IMR-90 (cell line): ENCODE measurements at regions not wholly inside any gene's neighbourhood (a gene's known extent, or its start where the extent isn't known, plus 50 kb on each side); places are given as distances from the start of the nearest gene placed in this dataset.

Source experiments
- ATAC-seq: fragments of 200-7000 bp; cut with Tn5 transposase; 2 replicates; pipeline ENCODE4 v1.9.1; 2020; ENCODE audit warnings: low read depth, mild to moderate bottlenecking, moderate library complexity
- BruUV-seq: library from RNA; stranded (reverse); fragments of 400-500 nt; replicated peaks from 2 replicates; lab custom pipeline; 2021; lab: Mats Ljungman, UMichigan
- CTCF ChIA-PET: fragments of 300-600 bp; formaldehyde crosslinking; extraction: SDS; loops from one replicate; lab custom pipeline; 2021; ENCODE audit warnings: antibody characterized with exemption; lab: Yijun Ruan, JAX
- POLR2A ChIA-PET: fragments of 300-600 bp; sonication (Branson Sonifier 250); formaldehyde crosslinking; loops from one replicate; lab custom pipeline; 2022; ENCODE audit warnings: antibody characterized with exemption; ENCODE audit not compliant: unreplicated experiment; lab: Charles Lee
- DNase-seq: peaks from one replicate; pipeline ENCODE4 v3.0.0; 2013
- H2AFZ ChIP-seq: replicated peaks from 2 replicates; pipeline ENCODE3; 2013; ENCODE audit warnings: low read length, mild to moderate bottlenecking; ENCODE audit not compliant: poor library complexity
- H2AK5ac ChIP-seq: 2 replicates; pipeline ENCODE4 v1.6.1; 2013; ENCODE audit warnings: low read depth, low read length, inconsistent platforms
- H2AK9ac ChIP-seq: replicated peaks from 2 replicates; pipeline ENCODE3; 2013; ENCODE audit warnings: mild to moderate bottlenecking, low read depth, low read length, moderate library complexity; ENCODE audit not compliant: poor library complexity
- H2BK120ac ChIP-seq: 2 replicates; pipeline ENCODE4 v1.6.1; 2013; ENCODE audit warnings: low read depth, low read length, inconsistent platforms
- H2BK15ac ChIP-seq: 3 replicates; pipeline ENCODE4 v1.6.1; 2013; ENCODE audit warnings: low read depth, low read length, inconsistent platforms
- H2BK20ac ChIP-seq: 2 replicates; pipeline ENCODE4 v1.6.1; 2013; ENCODE audit warnings: low read depth, mild to moderate bottlenecking, inconsistent platforms, low read length, moderate library complexity
- H2BK5ac ChIP-seq: 2 replicates; pipeline ENCODE4 v1.6.1; 2013; ENCODE audit warnings: mild to moderate bottlenecking, low read depth, low read length, inconsistent platforms; ENCODE audit not compliant: poor library complexity, severe bottlenecking
- H3K14ac ChIP-seq: replicated peaks from 2 replicates; pipeline ENCODE4 v1.6.1; 2013; ENCODE audit warnings: low read depth, low read length, inconsistent platforms
- H3K18ac ChIP-seq: 2 replicates; pipeline ENCODE4 v1.6.1; 2013; ENCODE audit warnings: low read depth, low read length, control low read depth
- H3K23ac ChIP-seq: 2 replicates; pipeline ENCODE4 v1.6.1; 2013; ENCODE audit warnings: low read depth, low read length, inconsistent platforms
- H3K27ac ChIP-seq: 2 replicates; pipeline ENCODE4 v1.5.1; 2013; ENCODE audit warnings: mild to moderate bottlenecking, control low read depth, low read length; ENCODE audit not compliant: insufficient read depth
- H3K27me3 ChIP-seq: 2 replicates; pipeline ENCODE4 v1.6.1; 2013; ENCODE audit warnings: low read length; ENCODE audit not compliant: control insufficient read depth, insufficient read depth
- H3K36me3 ChIP-seq: 2 replicates; pipeline ENCODE4 v1.6.1; 2013; ENCODE audit warnings: low read length, mixed read lengths; ENCODE audit not compliant: control insufficient read depth, insufficient read depth
- H3K4ac ChIP-seq: 2 replicates; pipeline ENCODE4 v1.6.1; 2013; ENCODE audit warnings: low read depth, low read length, inconsistent platforms
- H3K4me1 ChIP-seq: 2 replicates; pipeline ENCODE4 v1.6.1; 2013; ENCODE audit warnings: low read length, mixed read lengths; ENCODE audit not compliant: control insufficient read depth, insufficient read depth
- H3K4me2 ChIP-seq: 2 replicates; pipeline ENCODE4 v1.6.1; 2013; ENCODE audit warnings: low read depth, mild to moderate bottlenecking, control low read depth, low read length, moderate library complexity
- H3K4me3 ChIP-seq: 2 replicates; pipeline ENCODE4 v1.5.1; 2013; ENCODE audit warnings: low read depth, mild to moderate bottlenecking, control low read depth, low read length, moderate library complexity; ENCODE audit not compliant: insufficient read depth
- H3K56ac ChIP-seq: 2 replicates; pipeline ENCODE4 v1.6.1; 2013; ENCODE audit warnings: low read length, inconsistent platforms; ENCODE audit not compliant: insufficient read depth; ENCODE audit errors: extremely low read depth
- H3K79me1 ChIP-seq, 2 experiments: 2 replicates each; pipeline ENCODE4 v1.6.1; 2013; ENCODE audit warnings: low read length in 2 of 2, inconsistent platforms in 1 of 2, low read depth in 1 of 2
- H3K9ac ChIP-seq: 2 replicates; pipeline ENCODE4 v1.6.1; 2013; ENCODE audit warnings: low read depth, low read length, control low read depth
- H3K9me1 ChIP-seq: 2 replicates; pipeline ENCODE4 v1.6.1; 2013; ENCODE audit warnings: low read length, inconsistent platforms; ENCODE audit not compliant: insufficient read depth
- H3K9me3 ChIP-seq: 2 replicates; pipeline ENCODE4 v1.6.1; 2013; ENCODE audit warnings: low read length; ENCODE audit not compliant: control insufficient read depth, insufficient read depth
- H4K20me1 ChIP-seq: 2 replicates; pipeline ENCODE4 v1.6.1; 2013; ENCODE audit warnings: low read length, inconsistent platforms; ENCODE audit not compliant: insufficient read depth
- H4K5ac ChIP-seq: 2 replicates; pipeline ENCODE4 v1.6.1; 2013; ENCODE audit warnings: mild to moderate bottlenecking, low read depth, low read length, control low read depth
- H4K8ac ChIP-seq, 2 experiments: 2 replicates each; pipeline ENCODE4 v1.6.1; 2013; ENCODE audit warnings: low read depth in 2 of 2, low read length in 2 of 2, control low read depth in 1 of 2, inconsistent platforms in 1 of 2
- H4K91ac ChIP-seq: 2 replicates; pipeline ENCODE4 v1.6.1; 2013; ENCODE audit warnings: low read depth, low read length, inconsistent platforms; ENCODE audit not compliant: insufficient read depth
- CHD1 ChIP-seq: IDR thresholded peaks from 2 replicates; pipeline ENCODE4 v1.6.1; 2012; ENCODE audit warnings: low read depth, low read length, improper control_type of control experiment
- FOS ChIP-seq: fragments of 150-350 bp; IDR thresholded peaks from 2 replicates; pipeline ENCODE4 v1.6.1; 2016; ENCODE audit warnings: low read depth, low read length
- MAFK ChIP-seq: IDR thresholded peaks from 2 replicates; pipeline ENCODE4 v1.6.1; 2012; ENCODE audit warnings: low read depth, low read length, improper control_type of control experiment
- MAZ ChIP-seq: IDR thresholded peaks from 2 replicates; pipeline ENCODE4 v1.6.1; 2012; ENCODE audit warnings: low read depth, mild to moderate bottlenecking, low read length, improper control_type of control experiment, moderate library complexity, borderline replicate concordance
- MXI1 ChIP-seq: IDR thresholded peaks from 2 replicates; pipeline ENCODE4 v1.6.1; 2012; ENCODE audit warnings: low read depth, mild to moderate bottlenecking, low read length, moderate library complexity, borderline replicate concordance
- RAD21 ChIP-seq: IDR thresholded peaks from 2 replicates; pipeline ENCODE4 v1.6.1; 2012; ENCODE audit warnings: low read length, improper control_type of control experiment
- RCOR1 ChIP-seq: IDR thresholded peaks from 2 replicates; pipeline ENCODE4 v1.6.1; 2012; ENCODE audit warnings: mild to moderate bottlenecking, low read length, improper control_type of control experiment; ENCODE audit not compliant: insufficient replicate concordance
- RFX5 ChIP-seq: IDR thresholded peaks from 2 replicates; pipeline ENCODE4 v1.8.0; 2012; ENCODE audit warnings: low read depth, mild to moderate bottlenecking, low read length, moderate library complexity
- SMC3 ChIP-seq: fragments of 150-350 bp; IDR thresholded peaks from 2 replicates; pipeline ENCODE4 v1.6.1; 2016; ENCODE audit warnings: low read depth, mild to moderate bottlenecking, antibody characterized with exemption, low read length, moderate library complexity
- WGBS, 2 experiments: methylation state at CpG; one replicate each; pipeline versions ENCODE4 v1.1.5 to v1.1.7; 2013; ENCODE audit warnings: missing lambda C conversion rate in 2 of 2; ENCODE audit not compliant: insufficient read length in 1 of 2; ENCODE audit errors: extremely low coverage in 2 of 2; 5-methylcytosine and 5-hydroxymethylcytosine counted together
- dilution Hi-C: fragments of 300-500 bp; cut with HindIII; formaldehyde crosslinking; loops from one replicate; pipeline ENCODE4 v1.14.3; 2018; ENCODE audit warnings: low sequenced_read_pairs; ENCODE audit not compliant: unreplicated experiment
- in situ Hi-C: fragments of 300-500 bp; cut with MboI; formaldehyde crosslinking; loops from 3 replicates; pipeline ENCODE4 v1.14.3; 2019; ENCODE audit warnings: low sequenced_read_pairs, inconsistent platforms, mixed read lengths
- intact Hi-C: fragments of 100-400 bp; cut with micrococcal nuclease; formaldehyde crosslinking; loops from 2 replicates; pipeline ENCODE4 v1.10.0; 2022
- TF ChIP-seq, protein P1 (sequence below): conservative IDR thresholded peaks from 2 replicates; pipeline ENCODE4 v1.5.1; 2012; ENCODE audit warnings: mild to moderate bottlenecking, low read depth, low read length, improper control_type of control experiment
- TF ChIP-seq, protein P2 (sequence below): fragments of 150-350 bp; IDR thresholded peaks from 2 replicates; pipeline ENCODE4 v1.6.1; 2017; ENCODE audit warnings: mild to moderate bottlenecking, antibody characterized with exemption, low read length, low read depth

DNA sequence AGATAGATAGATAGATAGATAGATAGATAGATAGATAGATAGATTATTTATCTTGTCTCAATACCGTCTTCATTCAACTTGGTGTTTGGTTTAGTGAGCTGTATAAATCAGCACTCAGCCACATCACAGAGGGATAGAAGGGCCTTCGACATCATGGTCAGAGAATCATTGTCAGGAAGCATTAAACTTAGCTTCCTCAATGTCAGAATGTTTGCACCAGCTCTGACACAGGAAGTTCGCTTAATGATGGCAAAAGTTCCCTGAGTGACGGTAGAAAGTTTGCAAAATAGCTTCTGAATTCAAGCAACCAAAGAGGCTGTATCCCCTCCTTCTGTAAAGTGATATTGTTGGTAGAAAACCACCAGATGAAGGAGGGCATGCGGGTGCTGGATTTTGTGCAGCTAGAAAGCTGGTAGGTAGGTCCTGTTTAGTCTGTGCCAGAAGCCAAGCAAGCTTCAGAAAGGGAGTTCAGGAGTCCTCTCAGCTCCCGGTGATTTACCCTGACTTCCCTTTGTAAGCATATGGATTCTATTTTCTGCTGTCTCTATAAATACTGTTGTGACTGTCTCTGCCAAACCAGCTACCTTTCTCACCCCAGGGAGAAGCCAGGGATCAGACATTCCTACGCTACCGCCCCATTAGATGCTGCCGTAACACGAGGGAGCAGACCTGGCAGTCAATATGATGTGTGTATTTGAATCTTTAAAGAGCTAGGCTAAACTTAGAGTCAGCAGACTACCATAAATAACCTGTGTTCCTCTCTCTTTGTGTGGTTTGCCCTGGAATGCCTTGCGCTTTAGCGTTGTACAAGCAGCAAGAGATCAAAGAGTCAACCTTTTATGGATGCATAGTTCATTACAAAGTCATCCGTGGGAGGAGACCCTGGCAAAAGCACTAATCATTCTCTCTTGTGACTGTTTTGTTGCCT, 200.5 kb upstream of the KIAA1217 start (continued):
- TF ChIP-seq CHD1, result no peak

DNA sequence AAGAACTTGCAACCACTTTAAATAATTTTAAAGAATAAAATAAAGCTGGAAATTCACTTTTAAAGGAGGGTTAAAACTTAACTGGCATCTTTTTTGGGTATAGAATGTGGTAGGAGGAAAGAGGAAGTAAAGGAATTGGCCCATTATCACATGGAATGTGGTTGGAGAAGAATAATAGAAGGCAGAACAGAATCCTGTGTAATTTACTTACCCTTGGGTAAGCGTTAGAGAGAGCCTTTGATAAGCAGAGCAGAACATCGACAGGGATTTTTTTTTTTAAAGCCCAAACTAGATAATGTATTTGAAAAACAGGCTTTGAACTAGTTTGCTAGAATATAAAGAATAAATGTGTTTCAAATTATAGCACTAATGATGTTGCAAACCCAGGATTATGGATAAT, 199.8 kb upstream of the KIAA1217 start:
- Histone ChIP-seq H3K4ac (no peak overlapping the region), H2BK120ac (no peak overlapping the region), H2BK20ac (no peak overlapping the region), H2AK5ac (no peak overlapping the region), H3K18ac (no peak overlapping the region), H3K79me1 (no peaks in the 10 kb centered on the region), H3K36me3 (no peaks in the 10 kb centered on the region), H3K4me3 (no peak overlapping the region), H3K14ac (no peak overlapping the region), H3K27ac (no peak overlapping the region), H2AFZ (no peak overlapping the region), H3K27me3 (no peaks in the 10 kb centered on the region), H4K20me1 (no peaks in the 10 kb centered on the region), H3K4me2 (no peak overlapping the region), H2BK5ac (no peak overlapping the region), H3K9me1 (no peaks in the 10 kb centered on the region), H3K9ac (no peak overlapping the region), H4K5ac (no peak overlapping the region), H3K23ac (no peak overlapping the region), H3K9me3 (0 out of 2 replicates have a peak, but pooled peaks cover 2% of the 10 kb centered on the region), H4K91ac (no peak overlapping the region), H4K8ac (no peak overlapping the region), H3K4me1 (no peaks in the 10 kb centered on the region), H2AK9ac (no peak overlapping the region), H2BK15ac (no peak overlapping the region), H3K56ac (no peak overlapping the region)
- no TSS peak for BruUV-seq
- CTCF ChIA-PET, result no interaction called here
- dilution Hi-C loops (no loop called here), in situ Hi-C loops (no loop called here), intact Hi-C loops (no loop called here)
- WGBS, 2 experiments, result no CpG with 5 or more reads among the region's 2 CpGs
- POLR2A ChIA-PET, result no interaction called here
- DNase-seq, result no peak
- TF ChIP-seq, protein P1, sequence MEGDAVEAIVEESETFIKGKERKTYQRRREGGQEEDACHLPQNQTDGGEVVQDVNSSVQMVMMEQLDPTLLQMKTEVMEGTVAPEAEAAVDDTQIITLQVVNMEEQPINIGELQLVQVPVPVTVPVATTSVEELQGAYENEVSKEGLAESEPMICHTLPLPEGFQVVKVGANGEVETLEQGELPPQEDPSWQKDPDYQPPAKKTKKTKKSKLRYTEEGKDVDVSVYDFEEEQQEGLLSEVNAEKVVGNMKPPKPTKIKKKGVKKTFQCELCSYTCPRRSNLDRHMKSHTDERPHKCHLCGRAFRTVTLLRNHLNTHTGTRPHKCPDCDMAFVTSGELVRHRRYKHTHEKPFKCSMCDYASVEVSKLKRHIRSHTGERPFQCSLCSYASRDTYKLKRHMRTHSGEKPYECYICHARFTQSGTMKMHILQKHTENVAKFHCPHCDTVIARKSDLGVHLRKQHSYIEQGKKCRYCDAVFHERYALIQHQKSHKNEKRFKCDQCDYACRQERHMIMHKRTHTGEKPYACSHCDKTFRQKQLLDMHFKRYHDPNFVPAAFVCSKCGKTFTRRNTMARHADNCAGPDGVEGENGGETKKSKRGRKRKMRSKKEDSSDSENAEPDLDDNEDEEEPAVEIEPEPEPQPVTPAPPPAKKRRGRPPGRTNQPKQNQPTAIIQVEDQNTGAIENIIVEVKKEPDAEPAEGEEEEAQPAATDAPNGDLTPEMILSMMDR, result no peak
- TF ChIP-seq RFX5 (no peak), SMC3 (no peak), FOS (no peak), RCOR1 (no peak), CHD1 (no peak), MAFK (no peak), MXI1 (no peak), MAZ (no peak), RAD21 (no peak)
- TF ChIP-seq, protein P2, sequence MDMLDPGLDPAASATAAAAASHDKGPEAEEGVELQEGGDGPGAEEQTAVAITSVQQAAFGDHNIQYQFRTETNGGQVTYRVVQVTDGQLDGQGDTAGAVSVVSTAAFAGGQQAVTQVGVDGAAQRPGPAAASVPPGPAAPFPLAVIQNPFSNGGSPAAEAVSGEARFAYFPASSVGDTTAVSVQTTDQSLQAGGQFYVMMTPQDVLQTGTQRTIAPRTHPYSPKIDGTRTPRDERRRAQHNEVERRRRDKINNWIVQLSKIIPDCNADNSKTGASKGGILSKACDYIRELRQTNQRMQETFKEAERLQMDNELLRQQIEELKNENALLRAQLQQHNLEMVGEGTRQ, result no peak
- ATAC-seq, result no peak
